Stimulated activated CD4-positive, alpha-beta T cell treated with anti-CD3 and anti-CD28 coated beads, Interleukin-1b, Interleukin-23, amount 100 ng/mL, for 24 hours (primary cell): ENCODE measurements at regions not wholly inside any gene's neighbourhood (a gene's known extent, or its start where the extent isn't known, plus 50 kb on each side); places are given as distances from the start of the nearest gene placed in this dataset.

Source experiments
- DNase-seq, 4 experiments: peaks; one replicate each; pipeline ENCODE4 v3.0.0-alpha.2; 2020; ENCODE audit warnings: low read depth in 4 of 4, low spot score in 1 of 4

GRCh38 chr5:8457187-8458037 lies 588.5 kb downstream of the MTRR start:
- peak; percentile 59 to 84 (median 70) for DNase-seq

- no peak for DNase-seq
Observed at GRCh38 chr5:8458038-8458383, 589.1 kb downstream of the MTRR start.

- DNase-seq, result no peak
Observed at GRCh38 chr5:8461543-8461942, 592.6 kb downstream of the MTRR start.

GRCh38 chr5:8462565-8462964 lies 593.6 kb downstream of the MTRR start:
- DNase-seq, result no peak

GRCh38 chr5:8470489-8470888 lies 601.5 kb downstream of the MTRR start:
- no peak for DNase-seq

- no peak for DNase-seq
Observed at GRCh38 chr5:8471581-8471980, 602.6 kb downstream of the MTRR start.

GRCh38 chr5:8473016-8473415 lies 604.1 kb downstream of the MTRR start:
- no peak for DNase-seq

- DNase-seq, result no peak
Observed at GRCh38 chr5:8473827-8474568, 605.0 kb downstream of the MTRR start.

GRCh38 chr5:8474569-8474930 lies 605.6 kb downstream of the MTRR start:
- DNase-seq, result no peak

GRCh38 chr5:8478326-8478725 lies 609.4 kb downstream of the MTRR start:
- DNase-seq, result no peak

- DNase-seq, result no peak
Observed at GRCh38 chr5:8481007-8481406, 612.1 kb downstream of the MTRR start.

- no peak for DNase-seq
Observed at GRCh38 chr5:8491254-8491653, 622.3 kb downstream of the MTRR start.

GRCh38 chr5:8493176-8493575 lies 624.2 kb downstream of the MTRR start:
- no peak for DNase-seq

GRCh38 chr5:8500426-8500825 lies 631.5 kb downstream of the MTRR start:
- no peak for DNase-seq

- DNase-seq, result no peak
Observed at GRCh38 chr5:8505196-8505595, 636.2 kb downstream of the MTRR start.

GRCh38 chr5:8508231-8508630 lies 639.3 kb downstream of the MTRR start:
- no peak for DNase-seq

GRCh38 chr5:8516356-8516755 lies 647.4 kb downstream of the MTRR start:
- no peak for DNase-seq

- no peak for DNase-seq
Observed at GRCh38 chr5:8517456-8517855, 648.5 kb downstream of the MTRR start.

- no peak for DNase-seq
Observed at GRCh38 chr5:8520917-8521316, 652.0 kb downstream of the MTRR start.

GRCh38 chr5:8521991-8522390 lies 653.0 kb downstream of the MTRR start:
- DNase-seq, result no peak

- DNase-seq, result no peak
Observed at GRCh38 chr5:8522646-8523045, 653.7 kb downstream of the MTRR start.

- DNase-seq, result no peak
Observed at GRCh38 chr5:8523501-8523900, 654.6 kb downstream of the MTRR start.

GRCh38 chr5:8525819-8526218 lies 656.9 kb downstream of the MTRR start:
- DNase-seq, result no peak
